PC-3 (cell line): ENCODE measurements at regions not wholly inside any gene's neighbourhood (a gene's known extent, or its start where the extent isn't known, plus 50 kb on each side); places are given as distances from the start of the nearest gene placed in this dataset.
"Not testable (repeated sequence)": the region's sequence is repeated elsewhere in the genome, so short reads cannot be mapped to it uniquely, and the experiment has no call there.

Source experiments
- EZH2phosphoT487 ChIP-seq: fragments of 300-600 bp; sonication (generic); IDR thresholded peaks from 2 replicates; pipeline ENCODE4 v1.6.1; 2018; ENCODE audit warnings: mild to moderate bottlenecking, antibody characterized with exemption, low read length, borderline replicate concordance
- TF ChIP-seq, protein P1 (sequence below): fragments of 300-600 bp; sonication (generic); conservative IDR thresholded peaks from 2 replicates; pipeline ENCODE4 v1.5.1; 2017; ENCODE audit warnings: antibody characterized with exemption, low read depth, mild to moderate bottlenecking, low read length

GRCh38 chr2:78758765-78759164 lies 266.7 kb upstream of the REG3G start:
- not testable (repeated sequence) for TF ChIP-seq EZH2phosphoT487
- TF ChIP-seq, protein P1, sequence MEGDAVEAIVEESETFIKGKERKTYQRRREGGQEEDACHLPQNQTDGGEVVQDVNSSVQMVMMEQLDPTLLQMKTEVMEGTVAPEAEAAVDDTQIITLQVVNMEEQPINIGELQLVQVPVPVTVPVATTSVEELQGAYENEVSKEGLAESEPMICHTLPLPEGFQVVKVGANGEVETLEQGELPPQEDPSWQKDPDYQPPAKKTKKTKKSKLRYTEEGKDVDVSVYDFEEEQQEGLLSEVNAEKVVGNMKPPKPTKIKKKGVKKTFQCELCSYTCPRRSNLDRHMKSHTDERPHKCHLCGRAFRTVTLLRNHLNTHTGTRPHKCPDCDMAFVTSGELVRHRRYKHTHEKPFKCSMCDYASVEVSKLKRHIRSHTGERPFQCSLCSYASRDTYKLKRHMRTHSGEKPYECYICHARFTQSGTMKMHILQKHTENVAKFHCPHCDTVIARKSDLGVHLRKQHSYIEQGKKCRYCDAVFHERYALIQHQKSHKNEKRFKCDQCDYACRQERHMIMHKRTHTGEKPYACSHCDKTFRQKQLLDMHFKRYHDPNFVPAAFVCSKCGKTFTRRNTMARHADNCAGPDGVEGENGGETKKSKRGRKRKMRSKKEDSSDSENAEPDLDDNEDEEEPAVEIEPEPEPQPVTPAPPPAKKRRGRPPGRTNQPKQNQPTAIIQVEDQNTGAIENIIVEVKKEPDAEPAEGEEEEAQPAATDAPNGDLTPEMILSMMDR, result not testable (repeated sequence)
